GM19023 (cell line): ENCODE measurements at regions not wholly inside any gene's neighbourhood (a gene's known extent, or its start where the extent isn't known, plus 50 kb on each side); places are given as distances from the start of the nearest gene placed in this dataset.

ENCODE experiments used
- ATAC-seq: cut with Tn5 transposase; IDR thresholded peaks from one replicate; pipeline ENCODE4 v1.9.1; 2021; ENCODE audit warnings: mild to moderate bottlenecking, moderate library complexity; ENCODE audit not compliant: unreplicated experiment

DNA sequence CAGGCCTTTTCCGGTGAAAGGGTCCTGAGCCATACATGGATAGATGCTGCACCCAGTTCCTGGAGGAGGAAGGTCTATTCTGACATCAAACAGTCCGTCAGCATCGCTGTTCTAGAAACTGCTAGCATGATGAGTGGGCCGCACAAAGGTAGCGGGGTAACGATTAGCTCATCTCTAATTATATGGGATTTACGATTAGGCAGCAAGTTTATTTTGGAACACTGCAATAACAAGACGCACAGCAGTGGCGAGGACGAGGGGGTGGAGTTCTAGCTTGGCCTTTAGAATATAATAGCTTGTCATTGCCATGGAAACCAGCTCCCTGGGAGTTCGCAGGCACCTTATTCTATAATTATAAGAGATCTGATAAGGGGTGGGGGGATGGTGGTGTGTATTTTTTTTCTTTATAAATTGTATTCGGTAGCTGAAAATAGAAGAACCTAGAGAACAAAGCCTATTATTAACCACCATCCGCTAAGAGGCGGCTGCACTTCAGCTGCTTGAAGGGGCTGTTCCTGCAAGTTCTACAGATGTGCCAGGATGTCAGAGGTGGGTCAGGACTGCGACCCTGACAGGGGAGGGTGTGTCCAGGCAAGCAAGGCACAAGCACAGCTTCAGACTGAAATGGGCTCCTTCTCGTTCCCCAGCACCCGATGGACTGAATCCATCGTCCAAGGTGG is 311.0 kb downstream of the AGTPBP1 start:
- no peak for ATAC-seq

- no peak for ATAC-seq
Observed at GRCh38 chr9:85428230-85428629, 313.5 kb downstream of the AGTPBP1 start.

- no peak for ATAC-seq
Observed at GRCh38 chr9:85427772-85428171, 314.0 kb downstream of the AGTPBP1 start.

DNA sequence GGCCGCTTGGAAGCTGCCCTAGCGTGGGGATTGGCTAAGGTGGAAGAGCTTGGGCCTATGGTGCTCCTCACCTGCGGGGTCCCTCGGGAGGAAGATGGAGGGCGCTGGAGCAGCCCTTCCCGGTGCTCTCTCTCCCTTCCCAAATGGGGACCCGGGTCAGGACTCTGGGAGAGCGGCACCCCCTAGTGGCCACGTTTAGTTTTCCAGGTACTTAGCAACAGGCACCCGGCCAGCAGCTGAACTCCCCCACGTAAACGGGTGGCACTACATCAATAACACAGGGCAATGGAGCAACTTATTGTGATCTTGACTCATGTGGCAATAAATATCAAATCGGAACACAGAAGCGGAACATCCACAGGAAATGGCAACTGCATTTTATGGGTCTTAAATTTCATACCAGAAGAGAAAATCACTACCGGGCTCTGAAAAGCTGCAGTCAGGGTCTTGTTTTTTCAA is 316.6 kb downstream of the AGTPBP1 start:
- peak; percentile 71 for ATAC-seq

- ATAC-seq, result no peak
Observed at GRCh38 chr9:85423422-85423821, 318.3 kb downstream of the AGTPBP1 start.

DNA sequence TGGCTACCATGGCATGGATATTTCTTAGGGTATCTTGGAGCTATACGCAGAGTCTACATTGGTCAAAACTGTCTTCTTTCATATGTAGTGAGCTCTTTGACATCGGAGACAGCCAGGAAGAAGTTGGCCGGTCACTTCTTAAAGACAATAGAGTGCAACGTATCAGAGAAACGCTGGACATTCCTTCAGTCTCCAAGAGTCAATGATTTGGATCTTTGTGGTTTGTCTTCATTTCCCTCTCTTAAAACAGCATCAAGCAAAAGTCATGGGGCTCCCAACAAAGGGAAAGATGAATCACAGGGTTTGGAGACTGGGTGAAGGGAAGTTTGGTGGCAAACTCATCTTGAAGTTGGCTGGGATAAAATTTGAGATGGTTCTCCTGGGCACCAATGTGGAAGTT is 320.1 kb downstream of the AGTPBP1 start:
- no peak for ATAC-seq

- ATAC-seq, result peak; percentile 49
Observed at GRCh38 chr9:85420750-85421149, 321.0 kb downstream of the AGTPBP1 start.

DNA sequence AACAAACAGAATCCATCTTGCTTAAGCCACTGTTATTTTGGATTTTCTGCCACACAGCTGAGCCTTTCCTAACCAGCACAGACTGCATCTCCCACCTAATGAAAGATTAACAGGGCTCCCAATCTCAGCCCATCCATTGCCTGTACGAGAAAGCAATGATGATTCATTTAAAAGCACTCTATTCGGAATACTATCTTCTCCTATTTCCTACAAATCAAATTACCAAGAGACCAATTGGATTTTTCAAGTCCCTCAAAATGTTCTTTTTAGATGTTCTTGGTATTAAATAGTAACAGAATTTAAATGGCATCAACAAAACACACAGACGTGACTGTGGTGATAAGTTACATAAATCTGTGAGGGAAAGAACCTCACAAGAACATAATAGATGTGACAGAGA is 324.1 kb downstream of the AGTPBP1 start:
- ATAC-seq, result no peak

GRCh38 chr9:85416715-85417114 is 325.0 kb downstream of the AGTPBP1 start:
- no peak for ATAC-seq

GRCh38 chr9:85414390-85414789 is 327.4 kb downstream of the AGTPBP1 start:
- no peak for ATAC-seq

DNA sequence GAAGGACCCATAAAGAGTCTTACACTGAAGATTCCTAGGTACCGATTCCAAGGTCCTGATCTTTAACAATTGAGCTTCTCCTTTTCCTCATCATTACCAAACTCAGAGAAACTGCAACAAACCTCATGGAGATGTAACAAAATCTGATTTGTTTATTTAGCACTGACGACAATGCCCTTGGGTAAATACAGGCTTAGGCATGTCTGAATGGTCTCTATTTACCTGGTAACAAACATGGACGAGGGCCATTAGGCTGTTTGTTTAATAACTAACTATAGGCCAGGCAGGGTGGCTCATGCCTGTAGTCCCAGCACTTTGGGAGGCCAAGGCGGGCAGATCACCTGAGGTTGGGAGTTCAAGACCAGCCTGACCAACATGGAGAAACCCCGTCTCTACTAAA is 333.3 kb downstream of the AGTPBP1 start:
- ATAC-seq, result no peak

DNA sequence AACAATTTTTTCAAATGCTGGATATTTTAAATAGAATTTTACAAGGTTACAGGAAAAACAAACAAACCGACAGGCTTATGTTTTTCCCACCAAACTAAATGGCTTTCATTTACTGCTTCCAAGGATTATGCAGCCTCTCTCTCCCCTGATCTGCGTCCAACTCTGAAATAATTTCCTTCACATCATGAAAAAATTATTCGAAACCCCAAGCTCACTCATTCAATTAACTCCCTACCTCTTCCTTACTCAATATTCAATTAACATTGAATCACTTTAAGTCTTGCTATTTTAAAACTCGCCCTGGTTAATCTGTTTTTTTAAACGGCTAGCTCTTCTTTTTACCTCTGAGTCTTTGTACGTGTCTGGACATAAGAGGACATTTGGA is 336.2 kb downstream of the AGTPBP1 start:
- ATAC-seq, result no peak

- ATAC-seq, result no peak
Observed at GRCh38 chr9:85404911-85405565, 336.7 kb downstream of the AGTPBP1 start.

- ATAC-seq, result no peak
Observed at GRCh38 chr9:85402551-85402950, 339.2 kb downstream of the AGTPBP1 start.

DNA sequence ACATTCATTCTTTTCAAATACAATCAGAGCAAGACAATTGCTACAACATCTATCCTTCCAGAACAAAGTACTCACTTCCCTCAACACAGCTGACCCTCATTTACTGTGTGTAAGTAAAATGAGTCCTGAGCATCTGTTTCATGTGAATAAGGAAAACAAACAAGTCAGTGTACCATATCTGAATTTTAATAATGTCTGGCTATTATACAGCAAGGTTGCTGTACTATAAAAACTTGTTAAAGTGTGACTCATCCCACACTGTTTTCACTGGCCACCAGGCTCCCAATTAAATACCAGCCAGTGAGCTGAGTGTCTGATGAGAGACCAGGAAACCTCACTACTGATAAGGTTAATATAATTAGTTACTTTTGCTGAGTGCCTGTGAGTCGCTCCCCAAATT is 339.8 kb downstream of the AGTPBP1 start:
- ATAC-seq, result no peak

DNA sequence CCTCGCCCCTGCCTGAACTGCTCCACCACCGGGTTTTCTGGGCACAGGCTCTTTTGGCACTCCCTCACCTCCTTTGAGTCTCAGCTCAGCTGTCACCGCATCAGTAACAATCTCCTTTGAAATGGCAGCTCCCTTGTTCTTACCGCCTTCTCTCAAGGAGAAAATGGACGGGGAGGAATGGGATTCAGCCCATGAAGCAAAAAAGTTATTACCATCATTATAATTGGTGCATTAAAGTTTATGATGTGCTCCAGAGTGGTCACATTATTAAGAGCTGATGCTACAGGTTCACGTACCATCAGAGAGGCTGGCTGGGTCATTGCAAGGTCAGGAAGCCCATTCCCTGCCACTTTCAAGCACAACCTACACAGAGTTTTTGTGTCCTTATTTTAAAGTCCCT is 344.7 kb downstream of the AGTPBP1 start:
- no peak for ATAC-seq

GRCh38 chr9:85392260-85392659 is 349.5 kb downstream of the AGTPBP1 start:
- no peak for ATAC-seq

DNA sequence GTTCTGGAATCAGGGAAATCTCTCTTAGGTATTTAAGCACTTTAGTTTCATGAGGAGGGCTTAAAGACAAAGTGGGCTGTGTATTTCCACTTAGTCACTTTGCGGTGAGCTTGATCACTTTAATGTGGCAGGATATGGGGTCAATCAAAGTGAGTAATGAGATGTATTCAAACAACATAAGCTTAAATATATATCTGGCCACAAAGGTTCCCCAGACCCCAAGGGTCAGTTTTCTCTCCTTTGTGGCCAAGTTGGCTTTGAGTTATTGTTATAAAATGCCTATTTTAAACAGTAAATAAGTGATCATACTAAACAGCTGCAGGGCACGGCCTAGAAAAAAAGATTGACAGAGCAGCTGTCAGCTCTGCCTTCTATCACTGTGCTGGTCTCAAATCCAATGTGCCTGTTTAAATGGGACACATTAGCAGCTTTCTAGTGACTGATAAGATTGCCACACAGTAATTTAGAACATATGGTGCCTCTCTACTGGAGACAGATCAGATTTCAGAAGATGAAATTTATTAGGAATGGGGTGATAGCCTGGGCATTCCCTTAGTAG is 363.9 kb downstream of the AGTPBP1 start:
- ATAC-seq, result no peak

- no peak for ATAC-seq
Observed at GRCh38 chr9:85368781-85369180, 373.0 kb downstream of the AGTPBP1 start.

- ATAC-seq, result no peak
Observed at GRCh38 chr9:85359161-85359560, 382.6 kb downstream of the AGTPBP1 start.

- no peak for ATAC-seq
Observed at GRCh38 chr9:85349046-85349445, 392.7 kb downstream of the AGTPBP1 start.

DNA sequence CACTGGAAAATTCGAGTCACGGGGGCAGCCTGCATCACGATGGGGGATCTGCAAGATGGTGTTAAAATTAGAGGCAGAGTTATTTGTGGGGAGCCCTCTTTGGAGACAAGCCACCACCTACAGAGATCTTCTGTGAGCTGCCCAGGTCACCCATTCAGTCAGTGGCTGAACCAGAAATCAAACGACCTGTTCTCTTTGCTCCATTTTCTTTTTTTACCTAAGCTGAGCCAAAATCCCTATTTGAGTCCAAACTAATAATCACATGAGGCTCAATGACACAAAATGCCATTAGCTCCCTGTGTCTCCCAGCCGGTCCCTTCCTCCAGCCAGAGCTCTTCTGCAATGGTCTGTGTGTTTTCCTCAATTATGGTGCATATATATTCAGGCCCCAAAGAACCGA is 394.2 kb downstream of the AGTPBP1 start:
- no peak for ATAC-seq
